T follicular helper cell (primary cell): ENCODE measurements at regions not wholly inside any gene's neighbourhood (a gene's known extent, or its start where the extent isn't known, plus 50 kb on each side); places are given as distances from the start of the nearest gene placed in this dataset.

Experiments
- DNase-seq: peaks from one replicate; pipeline ENCODE4 v3.0.0-alpha.2; 2020; ENCODE audit warnings: low read depth

DNA sequence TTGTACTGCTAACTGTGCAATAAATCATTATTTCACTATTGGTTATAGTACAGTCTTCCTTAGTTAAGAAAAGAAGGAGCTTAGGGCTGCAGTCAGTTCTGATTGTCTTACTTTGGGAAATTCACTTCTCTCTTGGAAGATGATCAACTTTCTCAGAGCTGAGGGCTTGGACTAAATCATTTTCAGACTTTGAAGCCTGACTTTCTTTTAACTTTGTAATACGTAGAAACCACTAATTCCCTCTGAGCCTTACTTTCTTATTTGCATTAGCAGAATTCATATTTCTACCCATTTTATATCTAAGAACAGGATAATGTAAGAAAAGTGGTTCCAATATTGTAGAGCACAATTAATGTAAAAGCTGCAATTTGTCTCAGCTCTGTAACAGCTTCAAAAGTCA, 386.4 kb downstream of the TRIB2 start:
- no peak for DNase-seq

DNA sequence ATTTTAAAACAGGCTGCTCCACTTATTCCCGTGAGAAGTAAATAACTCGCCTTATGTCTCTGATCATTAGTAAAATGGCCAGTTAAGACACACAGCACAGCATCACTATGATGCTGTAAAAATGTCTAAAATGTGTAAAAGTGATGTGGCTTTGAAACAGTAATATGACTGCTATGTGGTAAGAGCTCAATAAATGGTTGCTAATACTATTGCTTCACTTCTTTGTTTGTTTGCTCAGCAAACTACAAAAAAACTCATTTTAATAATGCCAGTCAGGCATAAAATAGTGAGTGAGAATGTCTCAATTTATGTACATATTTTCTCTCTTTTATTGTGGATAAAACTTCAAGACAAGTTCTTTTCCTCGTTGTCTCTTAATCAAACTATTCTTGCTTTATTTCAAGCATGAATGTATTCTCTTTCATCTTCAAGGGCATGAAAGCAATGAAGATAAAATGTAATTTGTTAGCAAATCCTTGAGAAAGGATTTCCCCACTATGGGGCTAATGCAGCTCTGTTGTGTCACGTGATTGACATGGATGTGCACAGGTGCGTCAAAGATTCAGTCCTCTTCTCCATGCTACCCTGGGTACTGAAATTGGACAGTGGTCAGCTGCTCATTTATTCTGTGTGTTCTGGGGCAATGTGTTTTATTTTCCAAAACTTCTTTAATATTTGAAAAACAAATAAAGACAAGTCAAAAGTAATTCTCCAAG, 387.2 kb downstream of the TRIB2 start:
- DNase-seq, result no peak

DNA sequence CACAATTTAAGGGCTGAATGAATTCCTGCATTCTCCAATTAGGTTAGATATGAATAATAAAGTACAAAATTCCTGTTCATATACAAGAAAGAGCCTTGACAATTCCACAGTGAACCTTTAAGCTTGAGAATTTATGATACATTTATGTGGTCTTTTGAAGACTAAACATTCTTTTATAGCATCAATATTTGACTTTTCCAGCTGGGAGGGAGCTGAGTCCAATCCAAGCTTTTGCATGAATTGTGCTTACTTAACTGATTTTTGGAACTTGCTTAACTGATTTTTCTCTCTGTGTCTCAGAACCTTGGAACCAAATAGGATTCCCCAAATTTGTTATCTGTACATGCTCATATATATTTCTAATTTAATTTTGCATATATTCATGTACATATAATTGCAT, 388.0 kb downstream of the TRIB2 start:
- no peak for DNase-seq

DNA sequence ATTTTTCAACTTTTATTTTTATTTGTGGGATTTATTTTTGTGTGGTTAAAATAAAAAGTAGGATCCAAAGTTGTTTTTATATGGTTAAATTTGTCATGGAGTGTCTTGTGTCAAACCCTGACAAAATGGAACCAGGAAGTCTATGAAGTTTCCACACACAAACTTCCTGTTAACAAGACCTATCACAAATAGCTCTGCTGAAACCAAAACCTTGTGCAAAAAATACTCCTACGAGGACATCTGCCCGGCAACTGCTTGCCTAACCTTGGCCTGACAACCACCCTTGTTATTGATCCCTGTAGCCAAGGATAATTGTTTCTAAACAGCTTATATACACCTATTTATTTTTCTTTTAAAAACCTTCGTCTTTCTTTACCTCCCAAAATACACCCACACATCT, 389.6 kb downstream of the TRIB2 start:
- no peak for DNase-seq

DNA sequence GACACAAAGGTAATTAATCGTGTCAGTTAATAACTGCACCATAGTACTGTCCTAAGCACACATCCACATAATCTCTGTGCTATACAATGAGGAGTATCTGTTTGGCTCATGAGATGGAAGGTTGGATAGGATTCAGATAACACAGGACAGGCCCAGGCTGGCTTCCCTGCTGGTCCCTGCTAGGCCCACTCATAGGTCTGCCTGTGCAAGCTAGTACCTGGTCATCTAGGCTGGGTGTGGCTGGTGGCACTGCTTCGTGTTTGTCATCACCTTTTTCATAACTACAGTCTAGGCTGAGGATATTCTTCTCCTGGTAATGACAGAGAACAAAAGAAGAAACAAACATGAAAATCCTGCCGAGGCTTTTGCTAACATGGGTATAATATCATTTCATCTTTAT, 392.8 kb downstream of the TRIB2 start:
- DNase-seq, result no peak

DNA sequence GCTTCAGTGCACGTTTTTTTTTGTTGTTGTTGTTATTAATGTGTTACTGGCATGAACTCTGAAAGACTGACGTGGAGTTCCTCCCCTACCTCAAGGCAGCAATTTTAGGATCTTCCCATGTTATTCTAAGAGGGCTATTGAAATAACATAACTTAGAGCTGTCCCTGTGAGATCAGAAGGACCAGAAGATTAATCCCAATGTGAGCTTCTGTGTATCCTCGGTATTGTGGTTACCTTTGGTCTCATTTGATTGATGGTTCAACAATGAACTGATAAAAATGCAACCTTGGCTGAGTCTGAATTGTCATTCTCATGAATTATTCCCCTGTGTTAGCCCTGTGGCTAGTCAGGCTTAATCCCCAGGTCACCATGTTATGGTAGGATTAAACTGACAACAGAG, 394.1 kb downstream of the TRIB2 start:
- DNase-seq, result no peak

DNA sequence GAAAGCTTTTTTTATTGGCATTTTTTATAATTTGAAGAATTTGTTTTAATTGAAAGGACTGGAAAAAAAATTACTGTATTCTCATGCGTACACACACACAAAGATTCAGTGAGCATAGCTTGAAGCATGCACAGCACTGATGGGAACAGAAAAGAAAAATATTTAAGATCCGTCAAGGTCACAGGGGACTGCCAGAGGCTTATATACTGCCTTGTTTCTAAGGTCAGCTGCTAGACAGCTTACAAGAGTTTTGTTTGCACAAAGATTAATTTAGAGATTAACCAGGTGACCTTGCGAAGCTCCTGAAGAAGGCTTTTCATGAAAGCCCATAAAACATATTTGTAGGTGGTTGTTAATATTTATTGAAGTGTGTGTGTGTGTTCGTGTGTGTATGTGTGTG, 396.3 kb downstream of the TRIB2 start:
- DNase-seq, result no peak

DNA sequence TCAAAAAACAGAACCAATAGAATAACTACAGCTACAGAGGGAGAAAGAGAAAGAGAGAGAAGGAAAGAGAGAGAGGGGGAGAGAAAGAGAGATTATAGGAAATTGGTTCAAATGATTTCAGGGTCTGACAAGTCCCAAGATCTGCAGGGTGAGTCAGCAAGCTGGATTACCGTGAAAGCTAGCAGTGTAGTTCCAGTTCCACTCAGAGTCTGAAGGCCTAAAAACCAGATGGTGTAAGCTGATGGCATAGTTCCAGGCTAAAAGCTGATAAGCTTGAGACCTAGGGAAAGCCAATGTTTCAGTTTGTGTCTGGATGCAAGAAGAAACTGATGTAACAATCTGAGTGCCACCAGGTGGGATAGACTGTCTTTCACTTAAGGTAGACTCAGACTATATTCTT, 397.7 kb downstream of the TRIB2 start:
- DNase-seq, result no peak

DNA sequence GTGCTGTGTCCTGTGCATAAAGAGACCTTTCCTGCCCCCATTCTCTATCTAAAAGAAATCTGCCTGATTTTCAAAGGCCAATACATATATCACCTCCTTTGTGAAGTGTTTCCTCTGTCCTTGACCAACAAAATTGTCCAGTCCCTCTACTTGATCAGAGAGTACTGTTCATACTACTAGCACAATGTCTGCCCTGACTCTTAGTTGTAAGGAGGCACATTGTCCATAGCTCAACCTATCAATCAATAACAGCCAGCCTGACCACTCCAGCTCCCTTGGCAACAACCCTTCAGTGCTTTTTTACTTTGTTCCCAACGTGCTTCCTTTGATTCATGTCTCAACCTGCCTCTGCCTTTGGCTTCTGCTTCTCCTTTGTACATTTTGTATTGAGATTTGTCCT, 398.9 kb downstream of the TRIB2 start:
- no peak for DNase-seq

DNA sequence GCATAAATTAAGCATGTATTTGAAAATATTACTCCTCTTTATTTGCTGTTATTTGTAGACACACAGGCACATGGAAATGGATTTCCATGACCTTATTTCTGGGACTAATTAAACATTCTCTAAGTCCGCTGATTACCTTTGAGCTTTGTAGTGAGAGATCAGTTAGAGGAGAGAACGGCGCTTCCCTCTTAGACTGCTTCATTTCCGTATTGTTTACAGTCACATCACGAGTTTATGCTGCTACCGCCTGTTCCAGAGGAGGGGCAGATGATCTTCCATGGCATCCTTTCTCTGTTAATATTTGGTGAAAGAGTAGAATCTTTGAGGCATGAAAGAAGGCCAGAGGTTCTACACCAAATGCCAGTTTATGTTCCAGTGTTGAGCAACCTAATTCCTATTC, 404.4 kb downstream of the TRIB2 start:
- no peak for DNase-seq

DNA sequence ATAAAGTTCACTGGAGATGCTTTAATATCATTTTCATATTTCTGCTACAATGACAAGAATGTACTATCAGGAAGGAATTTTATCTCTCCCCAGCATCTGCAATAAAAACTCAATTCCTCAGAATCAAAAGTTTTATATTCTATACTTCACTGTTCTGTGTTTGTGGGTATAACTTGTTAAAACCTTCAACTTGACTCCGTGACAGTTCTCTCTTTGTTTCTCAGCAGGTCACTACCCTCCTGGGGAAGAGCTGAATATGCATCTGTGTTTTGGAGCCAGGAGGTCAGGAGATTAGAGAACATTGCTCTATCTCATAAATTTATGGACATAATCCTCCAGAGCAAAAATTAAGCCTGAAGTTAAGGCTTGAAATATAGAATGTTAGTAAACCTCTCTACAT, 411.4 kb downstream of the TRIB2 start:
- no peak for DNase-seq

DNA sequence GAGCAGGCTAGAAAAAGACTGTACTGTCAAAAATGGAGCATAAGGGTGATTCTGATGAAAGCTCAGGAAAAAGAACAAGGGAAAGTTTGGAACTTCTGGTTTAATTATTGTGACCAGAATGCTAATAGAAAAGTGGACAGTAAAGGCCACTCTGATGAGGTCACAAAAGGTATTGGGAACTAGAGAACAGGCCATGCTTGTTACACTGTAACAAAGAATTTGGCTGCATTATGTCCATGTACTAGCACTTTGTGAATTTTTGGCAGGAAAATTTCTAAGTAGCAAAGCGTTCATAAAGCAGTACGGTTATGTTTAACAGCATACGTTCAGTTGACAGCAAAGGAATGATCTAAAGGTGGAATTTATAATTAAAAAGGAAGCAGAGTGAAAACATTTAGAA, 418.6 kb downstream of the TRIB2 start:
- DNase-seq, result no peak

DNA sequence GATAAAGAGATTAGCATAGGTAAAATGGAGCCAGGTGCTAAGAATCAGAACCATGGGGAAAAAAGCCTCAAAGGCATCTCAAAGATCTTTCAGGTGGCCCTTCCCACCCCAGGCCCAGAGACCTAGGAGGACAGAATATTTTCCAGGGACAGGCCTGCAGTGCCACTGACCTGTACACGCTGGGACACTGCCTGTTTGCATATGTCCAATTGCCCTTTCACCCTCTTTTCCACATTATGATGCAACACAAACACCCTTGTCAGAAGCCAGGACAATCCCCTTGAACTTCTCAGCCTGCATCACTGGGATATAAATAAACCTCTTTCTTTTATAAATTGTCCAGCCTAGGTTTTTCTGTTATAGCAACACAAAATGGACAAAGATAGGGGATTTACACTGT, 419.1 kb downstream of the TRIB2 start:
- no peak for DNase-seq

DNA sequence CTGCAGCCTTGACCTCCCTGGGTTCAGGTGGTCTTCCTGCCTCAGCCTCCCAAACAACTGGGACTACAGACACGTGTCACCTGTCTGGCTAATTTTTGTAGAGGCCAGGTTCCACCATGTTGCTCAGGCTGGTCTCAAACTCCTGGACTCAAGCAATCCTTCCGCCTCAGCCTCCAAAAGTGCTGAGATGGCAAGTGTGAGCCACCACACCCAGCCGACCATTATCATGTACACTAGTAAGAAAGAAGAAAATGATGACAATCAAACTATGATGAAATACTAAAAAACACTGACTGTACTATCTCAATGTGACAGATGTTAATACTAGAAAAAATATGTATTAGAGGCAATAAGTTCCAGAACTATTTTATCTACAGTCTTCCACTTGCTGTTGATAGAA, 420.9 kb downstream of the TRIB2 start:
- DNase-seq, result no peak

DNA sequence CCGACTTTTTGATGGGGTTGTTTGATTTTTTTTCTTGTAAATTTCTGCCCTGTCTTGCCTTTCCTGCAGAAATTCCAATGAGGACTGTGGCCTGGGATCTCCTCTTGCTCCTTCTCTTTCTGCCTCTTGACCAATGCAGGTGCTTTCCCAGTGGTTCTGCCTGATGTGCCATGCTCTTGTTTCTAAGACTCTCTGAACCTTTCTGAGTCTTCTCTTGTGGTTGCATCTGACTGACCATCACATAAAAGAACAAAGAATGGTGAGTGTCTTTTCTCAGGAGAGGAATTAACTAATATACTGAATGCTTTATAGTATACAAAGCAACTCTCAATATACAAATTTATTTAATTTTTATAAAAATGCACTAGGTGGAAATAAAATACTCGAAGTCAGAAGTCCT, 424.6 kb downstream of the TRIB2 start:
- DNase-seq, result no peak

DNA sequence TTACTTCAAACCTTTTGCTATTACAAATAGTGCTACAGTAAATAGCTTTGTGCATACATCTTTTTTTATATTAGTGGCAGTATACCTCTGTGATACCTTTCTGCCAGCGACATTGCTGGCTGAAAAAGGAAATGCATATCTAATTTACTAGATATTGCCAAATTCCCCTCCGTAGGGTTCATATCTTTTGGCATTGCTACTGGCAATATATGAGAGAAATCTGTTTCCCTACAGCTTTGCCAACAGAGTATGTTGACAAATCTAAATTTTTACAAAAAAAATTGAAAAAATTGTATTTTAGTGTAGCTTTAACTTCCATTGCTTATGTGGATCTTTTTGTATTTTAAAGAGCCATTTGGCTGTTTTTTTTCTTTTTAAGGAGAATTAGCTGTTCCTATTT, 426.7 kb downstream of the TRIB2 start:
- no peak for DNase-seq

DNA sequence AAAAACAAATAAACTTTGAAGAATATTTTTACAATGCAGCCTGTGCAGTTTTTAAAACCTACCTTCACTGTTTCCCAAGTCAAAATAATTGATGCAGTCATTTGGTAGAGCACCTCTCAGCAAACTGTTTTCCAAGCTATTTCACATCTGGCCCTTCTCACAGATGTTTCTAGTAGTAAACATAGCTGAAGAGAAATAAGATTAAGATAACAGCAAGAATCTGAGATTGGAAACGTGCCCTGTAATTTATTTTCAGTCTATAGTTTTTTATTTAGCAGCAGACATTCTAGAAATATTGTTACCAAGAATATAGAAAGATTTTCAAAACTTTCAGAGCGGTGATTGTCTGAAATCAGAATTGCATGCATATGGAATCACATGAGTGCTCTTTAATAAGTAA, 440.2 kb downstream of the TRIB2 start:
- DNase-seq, result no peak

DNA sequence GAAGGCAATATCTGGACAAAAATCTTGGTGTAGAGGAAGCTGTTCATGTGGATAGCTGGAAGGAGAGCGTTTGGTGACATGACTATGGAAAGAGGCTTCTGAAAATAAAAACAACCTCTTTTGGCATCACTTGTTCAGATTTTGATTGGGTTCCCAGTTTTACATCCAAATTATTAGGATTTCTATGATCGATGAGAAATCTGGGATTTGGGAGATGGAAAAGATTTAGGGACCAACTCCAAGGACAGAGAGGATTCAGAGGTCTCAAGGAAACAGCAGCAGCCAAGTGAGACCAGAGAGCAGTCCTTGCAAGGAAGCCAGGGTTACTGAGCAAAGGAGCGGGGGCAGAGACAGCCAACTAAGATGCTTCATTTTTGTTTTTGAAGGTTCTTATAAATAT, 441.7 kb downstream of the TRIB2 start:
- no peak for DNase-seq

DNA sequence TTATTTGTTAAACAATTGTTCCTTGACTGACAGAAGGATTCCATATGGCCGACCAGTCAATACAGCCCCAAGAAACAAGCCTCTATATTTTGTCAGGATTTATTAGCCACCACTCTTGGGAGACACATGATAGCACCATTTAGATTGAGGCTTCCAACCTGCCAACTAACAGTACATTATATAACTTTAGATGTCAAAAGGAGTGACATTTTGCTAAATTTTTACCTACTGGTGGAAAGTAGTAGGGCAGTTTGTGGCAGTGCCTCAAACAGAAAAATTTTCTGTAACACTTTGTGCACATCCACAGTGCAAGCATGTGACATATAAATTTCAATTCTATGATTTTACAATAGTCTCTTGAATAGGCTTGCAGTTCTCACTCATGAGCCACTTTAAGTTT, 464.0 kb downstream of the TRIB2 start:
- no peak for DNase-seq

DNA sequence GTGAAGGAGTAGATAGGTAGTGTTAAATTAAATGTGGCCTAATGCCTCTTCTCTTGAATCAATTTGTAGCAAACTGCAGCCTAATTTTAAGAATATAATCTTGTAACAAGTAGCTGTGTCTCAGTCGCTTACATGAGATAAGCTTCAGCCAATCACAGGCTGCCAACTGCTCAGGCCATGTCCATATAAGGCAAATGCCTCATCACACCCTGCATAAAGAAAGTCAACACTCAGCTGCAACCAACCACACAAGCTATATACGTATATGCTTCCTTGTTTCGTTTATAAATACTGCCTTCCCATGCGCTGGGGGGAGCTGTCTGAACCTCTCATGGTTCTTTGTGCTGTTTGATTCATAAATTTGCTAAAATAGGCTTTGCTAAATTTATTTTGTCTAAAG, 476.3 kb downstream of the TRIB2 start:
- no peak for DNase-seq

DNA sequence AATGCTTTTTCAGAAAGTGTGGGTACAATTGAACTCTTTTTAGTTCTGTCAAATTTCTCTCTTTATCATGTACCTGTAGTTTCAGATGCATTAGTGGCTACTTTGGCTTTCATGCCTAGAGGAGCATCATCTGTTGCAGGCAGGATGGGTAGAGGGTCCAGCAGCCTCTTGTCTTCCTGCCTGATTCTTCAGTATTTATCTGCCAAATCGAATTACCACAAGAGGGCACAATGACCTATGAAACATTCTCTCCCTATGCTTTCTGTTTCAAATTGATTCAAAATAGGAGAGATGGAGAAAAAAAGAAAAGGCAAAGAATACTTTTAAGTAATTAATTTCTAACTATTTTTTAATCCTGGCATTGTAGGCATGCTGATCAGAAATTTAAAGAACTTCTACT, 477.2 kb downstream of the TRIB2 start:
- no peak for DNase-seq

DNA sequence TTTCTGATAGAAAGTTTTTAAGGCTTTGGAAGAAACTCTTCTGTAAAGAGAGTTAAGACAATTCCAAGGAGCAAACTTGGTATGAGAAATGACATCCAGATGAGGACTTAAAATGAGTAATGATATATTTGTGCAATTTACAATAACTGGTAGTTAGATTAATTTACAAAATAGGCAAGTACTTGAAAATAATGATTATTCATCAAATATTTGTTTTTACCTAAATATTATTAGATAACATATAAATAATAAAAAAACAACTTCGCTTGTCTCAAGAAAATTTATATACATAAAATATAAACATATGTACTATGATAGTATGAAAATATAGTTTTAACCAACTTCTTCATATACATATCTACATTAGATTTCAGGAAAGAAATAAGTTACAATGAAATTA, 478.5 kb downstream of the TRIB2 start:
- no peak for DNase-seq

DNA sequence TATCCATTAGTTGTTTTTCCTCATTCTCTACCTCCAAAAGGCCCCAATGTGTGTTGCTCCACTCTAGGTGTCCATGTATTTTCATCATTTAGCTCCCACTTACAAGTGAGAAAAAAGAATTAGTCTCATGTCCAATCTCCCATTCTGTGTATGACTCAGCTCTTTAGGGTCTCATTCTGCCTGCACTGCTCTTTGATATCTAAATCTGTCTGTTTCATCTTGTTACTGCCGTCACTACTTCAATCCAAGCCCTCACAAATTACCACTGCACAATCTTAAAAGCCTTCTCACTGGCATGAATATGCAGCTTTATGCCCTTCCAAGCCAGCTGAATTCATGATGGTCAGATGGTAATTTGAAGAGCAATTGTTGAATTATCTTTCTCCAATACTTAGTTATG, 480.5 kb downstream of the TRIB2 start:
- no peak for DNase-seq

DNA sequence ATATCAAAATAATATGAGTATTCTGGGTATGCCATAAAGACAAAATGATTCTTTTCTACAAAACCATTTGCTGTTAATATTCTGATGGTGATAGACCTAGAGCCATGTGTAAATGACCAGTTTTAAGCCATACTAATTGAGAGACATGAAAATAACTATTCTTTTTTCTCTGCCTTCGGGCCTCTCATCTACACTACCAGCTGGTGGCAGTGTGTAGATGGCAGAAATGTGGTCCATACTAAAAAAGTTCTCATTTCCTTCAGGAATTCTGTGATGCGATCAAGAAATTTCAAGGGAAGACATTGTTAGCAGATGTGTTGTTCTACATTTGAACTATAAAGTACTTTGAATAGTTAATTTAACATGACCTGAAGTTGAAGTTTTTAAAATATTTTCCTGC, 485.2 kb downstream of the TRIB2 start:
- DNase-seq, result no peak

DNA sequence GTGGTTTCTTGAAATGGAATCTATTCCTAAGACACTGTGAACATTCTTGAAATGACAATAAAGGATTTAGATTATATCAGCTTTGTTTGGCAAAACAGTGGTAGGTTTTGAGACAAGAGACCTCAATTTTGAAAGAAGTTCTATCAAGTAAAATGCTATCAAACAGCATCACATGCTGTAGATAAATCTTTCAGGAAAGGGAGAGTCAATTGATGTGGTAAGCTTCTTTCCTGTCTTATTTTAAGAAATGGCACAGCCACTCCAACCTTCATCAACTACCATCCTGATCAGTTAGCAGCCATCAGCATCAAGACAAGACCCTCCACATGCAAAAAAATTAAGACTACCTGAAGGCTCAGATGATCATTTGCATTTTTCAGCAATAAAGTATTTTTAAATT, 495.4 kb downstream of the TRIB2 start:
- no peak for DNase-seq
